Stimulated activated CD4-positive, alpha-beta T cell treated with anti-CD3 and anti-CD28 coated beads, Interleukin-4, amount 100 ng/mL, for 48 hours (primary cell): ENCODE measurements at regions not wholly inside any gene's neighbourhood (a gene's known extent, or its start where the extent isn't known, plus 50 kb on each side); places are given as distances from the start of the nearest gene placed in this dataset.

Experiments
- DNase-seq, 2 donors: peaks; one replicate each; pipeline ENCODE4 v3.0.0-alpha.2; 2020; ENCODE audit warnings: low read depth in 2 of 2

DNA sequence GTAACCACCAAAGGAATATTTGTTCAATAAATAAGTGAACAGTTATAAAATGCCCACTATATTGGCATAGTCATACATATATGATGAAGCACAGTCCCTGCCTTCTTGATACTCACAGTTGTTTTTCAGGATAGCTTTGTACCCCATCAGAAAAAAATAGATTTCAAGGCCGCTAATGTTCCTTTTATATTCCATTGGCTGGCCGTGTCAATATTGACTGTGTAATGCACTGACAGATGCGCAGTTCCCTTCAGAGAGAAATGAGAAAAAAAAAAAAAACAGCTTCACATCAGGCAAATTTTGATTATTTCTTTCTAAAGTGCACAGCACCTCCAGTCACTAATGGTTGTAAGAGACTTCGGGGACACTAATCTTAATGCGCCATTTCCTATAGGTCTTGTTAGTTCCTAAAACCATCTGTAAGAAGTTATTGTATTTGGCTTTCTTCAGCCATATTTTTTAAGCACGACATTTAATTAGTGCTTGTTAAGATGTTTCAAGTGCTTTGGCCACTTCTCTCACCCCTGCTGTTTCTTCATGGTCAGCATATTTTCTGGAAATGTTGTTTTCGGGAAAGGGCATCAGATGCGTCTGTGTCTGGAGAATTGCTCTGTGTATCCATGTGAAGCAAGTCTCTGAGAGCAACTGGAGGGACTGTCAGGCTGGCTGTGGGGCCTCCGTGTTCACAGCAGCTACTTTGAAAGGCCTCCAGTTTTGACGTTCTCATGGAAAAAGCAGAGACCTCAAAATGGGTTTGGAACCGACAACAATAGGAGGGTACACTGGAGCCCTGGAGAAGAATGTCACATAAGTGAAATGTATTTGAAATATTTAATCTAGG lies 378.3 kb downstream of the MTX2 start:
- no peak for DNase-seq

DNA sequence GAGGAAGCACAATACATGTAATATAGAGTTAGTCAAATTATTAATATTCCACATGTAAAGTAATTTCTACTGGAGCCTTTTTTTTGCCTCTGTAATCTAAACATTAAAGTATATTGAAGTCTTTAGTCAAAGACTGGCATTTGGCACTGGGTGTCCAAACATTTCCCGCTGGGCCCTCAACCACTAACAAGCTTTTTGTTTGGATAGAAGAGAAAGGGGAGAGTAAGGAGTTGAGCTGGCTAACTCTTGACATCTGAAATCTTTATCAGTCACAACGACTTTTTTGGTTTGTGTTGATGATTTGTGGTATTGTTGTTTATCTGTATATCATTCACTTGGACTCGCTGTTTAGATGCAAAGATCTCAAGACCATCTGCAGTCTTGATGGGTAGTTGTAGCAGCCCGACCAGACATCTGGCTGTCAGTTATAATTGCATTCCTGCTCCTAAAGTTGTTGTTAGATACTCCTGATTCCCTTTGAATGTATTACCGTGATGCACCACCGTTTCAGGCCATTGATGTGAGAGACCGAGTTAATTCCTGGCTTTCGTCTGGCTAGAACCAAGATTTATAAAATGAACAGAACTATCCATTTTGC lies 379.6 kb downstream of the MTX2 start:
- DNase-seq, result no peak

GRCh38 chr2:176650104-176650837 lies 381.0 kb downstream of the MTX2 start:
- no peak for DNase-seq

GRCh38 chr2:176650838-176651555 lies 381.8 kb downstream of the MTX2 start:
- DNase-seq, result no peak

DNA sequence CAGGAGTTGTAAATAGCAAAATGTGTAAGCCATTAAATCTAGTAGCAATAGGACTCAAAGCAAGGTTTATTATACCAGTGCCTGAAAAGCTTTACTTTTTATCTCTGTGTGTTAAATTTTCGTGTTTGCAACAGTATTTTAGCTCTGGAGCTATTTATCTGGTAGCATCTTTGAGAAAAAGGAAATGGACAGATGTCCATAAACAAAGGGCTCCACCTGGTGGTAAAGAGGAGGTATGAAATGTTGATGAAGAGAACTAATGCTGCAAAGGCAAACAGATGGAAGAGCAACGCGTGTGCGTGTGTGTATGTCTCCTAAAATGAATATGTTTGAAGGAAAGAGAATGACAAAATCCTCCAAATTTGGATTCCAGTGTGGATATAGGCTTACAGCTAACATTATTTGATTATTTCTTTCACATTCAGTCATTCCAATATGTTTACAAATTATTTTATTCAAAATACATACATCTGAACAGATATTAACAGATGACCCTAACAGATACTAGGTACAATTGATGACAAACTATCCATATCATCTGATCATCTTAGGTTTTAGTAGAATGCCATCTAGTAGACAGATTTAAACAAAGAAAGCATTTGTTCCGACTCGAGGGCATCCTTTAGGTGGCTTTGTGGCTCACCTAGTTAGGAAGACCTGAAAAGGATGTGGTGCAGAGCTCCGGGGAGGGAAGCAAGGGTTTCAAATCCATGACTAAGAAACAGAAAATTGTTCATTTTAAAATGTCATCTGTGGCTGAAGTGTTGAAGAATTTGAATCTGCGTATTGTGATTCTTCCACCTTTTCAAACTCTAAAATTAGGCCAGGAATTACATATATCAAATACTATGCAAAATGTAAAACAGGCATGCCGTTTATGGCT lies 383.3 kb downstream of the MTX2 start:
- DNase-seq, result no peak

DNA sequence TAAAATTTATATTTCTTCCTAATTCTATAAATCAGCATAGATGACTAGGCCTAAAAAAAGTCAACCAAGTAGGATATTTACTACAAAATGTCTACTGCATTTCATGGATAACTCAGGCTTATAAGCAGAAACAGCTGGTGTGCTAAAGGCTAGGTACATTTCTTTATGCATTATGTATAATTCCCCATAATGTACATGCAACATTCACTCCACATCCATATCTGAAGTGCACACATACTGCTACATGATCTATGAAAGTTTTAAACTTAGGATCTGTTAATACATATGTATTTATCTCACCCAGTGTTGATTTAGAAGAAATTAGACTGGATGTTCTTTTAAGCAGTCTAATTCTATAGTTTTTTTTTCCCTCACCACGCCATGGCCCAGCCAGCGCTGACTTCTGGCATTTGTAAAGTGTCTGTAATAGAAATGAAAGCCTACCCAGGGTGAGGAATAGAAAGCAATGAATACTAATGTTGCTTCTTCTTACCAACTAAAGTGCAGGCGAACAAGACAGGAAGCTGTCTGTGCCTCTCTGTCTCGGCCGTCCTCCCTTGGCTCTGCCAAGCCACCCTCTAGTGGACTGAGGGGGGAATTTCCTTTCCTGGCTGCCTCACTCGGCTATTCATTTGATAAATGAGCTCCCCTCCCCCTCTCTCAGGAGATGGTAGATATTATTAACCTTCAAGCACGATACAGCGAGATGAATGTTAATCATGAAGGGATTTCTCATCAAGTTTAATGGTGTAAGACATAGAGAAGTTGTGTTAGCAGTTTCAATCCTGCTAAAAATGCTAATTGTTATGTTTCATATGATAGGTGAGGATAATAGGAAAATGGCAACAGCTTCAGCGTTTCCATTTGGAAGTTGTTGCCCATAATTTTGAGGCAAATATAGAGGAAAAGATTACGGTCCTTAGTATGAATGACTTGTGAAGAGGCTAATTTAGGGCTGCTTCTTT lies 384.5 kb downstream of the MTX2 start:
- DNase-seq, result no peak

- no peak for DNase-seq
Measured at GRCh38 chr2:176656038-176656775, 387.0 kb downstream of the MTX2 start.

DNA sequence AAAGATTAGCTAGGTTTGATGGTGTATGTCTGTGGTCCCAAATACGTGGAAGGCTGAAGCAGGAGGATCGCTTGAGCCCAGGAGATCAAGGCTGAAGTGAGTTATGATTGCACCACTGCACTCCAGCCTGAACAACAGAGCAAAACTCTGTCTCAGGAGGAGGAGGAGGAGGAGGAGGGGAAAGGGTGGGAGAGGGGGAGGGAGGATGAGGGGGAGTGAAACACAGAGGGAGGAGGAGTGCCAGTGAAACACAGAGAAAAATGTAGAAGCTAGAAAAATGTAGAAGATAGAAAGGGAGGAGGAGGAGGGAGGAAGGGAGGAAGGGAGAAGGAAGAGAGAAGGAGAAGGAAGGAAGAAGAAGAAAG lies 387.5 kb downstream of the MTX2 start:
- no peak for DNase-seq

DNA sequence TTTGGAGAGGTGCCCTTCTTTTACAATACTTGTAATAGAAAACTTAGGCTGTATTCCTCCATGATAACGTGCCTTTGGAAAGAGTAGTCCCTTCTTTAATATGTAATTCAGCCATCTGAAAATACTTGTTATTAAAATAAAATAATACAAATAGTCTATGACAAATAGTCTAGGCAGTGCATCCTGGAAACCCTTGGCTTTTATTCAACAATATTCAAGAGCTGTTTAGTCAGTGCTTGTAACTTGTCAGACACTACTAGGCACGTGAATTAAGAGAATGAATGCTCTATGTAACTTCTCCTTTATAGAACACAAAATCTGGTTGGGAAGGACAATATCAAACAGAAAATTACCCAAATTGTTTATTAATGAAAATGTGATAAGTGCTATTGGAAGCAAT lies 388.2 kb downstream of the MTX2 start:
- no peak for DNase-seq

DNA sequence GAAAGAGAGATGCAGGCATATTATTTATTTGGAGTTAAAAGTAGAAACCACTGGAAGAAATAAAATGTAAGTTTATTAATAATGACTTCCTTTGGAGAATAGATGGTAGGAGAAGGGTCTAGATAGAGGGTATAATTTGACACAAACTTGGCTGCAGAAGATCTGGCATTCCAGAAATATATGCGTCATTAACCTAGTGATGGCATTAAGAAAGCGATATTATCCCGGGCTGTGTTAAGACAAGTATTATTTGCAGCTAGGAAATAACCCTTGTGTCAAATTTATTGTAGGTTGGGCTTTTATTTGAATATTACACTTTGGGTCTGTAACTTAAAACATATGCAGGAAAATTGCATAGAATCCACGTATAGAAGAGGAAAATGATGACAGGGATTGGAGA lies 389.5 kb downstream of the MTX2 start:
- DNase-seq, result no peak

DNA sequence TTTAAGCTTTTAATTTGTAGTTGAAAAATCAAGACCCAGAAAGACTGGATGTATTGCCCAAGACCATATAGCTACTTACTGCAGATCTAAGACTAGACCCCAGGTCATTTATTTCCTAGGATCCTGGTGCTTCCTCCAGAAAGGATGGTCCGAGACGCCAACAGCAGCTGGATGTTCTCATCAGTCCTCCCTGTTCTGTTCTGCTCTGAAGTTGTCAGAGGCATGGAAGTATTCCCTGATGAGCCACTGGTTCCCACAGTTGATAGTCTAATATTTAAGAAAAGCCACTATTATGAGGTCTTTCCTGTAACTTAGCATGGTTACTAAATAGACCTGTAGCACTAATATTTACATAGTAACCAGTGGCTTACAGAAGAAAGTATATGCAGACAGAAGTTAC lies 393.5 kb downstream of the MTX2 start:
- DNase-seq, result no peak

GRCh38 chr2:176664478-176664877 lies 395.2 kb downstream of the MTX2 start:
- no peak for DNase-seq

DNA sequence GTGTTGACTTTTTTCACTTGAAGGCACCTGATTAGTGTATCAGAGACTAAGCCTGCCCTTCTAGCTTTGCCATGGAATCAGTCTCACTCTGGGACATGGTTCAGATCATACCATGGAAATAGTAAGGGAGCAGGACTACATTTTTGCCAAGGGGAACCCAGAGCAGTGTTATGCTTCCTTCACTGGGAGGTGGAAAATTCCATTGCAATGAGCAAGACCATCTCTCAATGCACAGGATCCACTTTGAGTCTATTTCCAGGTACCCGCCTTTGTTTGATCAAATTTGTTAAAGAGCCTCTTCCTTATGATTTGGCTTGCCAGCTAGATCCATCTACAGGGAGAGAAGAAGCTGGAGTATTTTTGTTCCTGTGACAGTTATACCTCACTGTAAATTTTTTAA lies 395.8 kb downstream of the MTX2 start:
- DNase-seq, result no peak

- no peak for DNase-seq
Measured at GRCh38 chr2:176668912-176669311, 399.7 kb downstream of the MTX2 start.

- DNase-seq, result no peak
Measured at GRCh38 chr2:176669398-176670174, 400.3 kb downstream of the MTX2 start.

DNA sequence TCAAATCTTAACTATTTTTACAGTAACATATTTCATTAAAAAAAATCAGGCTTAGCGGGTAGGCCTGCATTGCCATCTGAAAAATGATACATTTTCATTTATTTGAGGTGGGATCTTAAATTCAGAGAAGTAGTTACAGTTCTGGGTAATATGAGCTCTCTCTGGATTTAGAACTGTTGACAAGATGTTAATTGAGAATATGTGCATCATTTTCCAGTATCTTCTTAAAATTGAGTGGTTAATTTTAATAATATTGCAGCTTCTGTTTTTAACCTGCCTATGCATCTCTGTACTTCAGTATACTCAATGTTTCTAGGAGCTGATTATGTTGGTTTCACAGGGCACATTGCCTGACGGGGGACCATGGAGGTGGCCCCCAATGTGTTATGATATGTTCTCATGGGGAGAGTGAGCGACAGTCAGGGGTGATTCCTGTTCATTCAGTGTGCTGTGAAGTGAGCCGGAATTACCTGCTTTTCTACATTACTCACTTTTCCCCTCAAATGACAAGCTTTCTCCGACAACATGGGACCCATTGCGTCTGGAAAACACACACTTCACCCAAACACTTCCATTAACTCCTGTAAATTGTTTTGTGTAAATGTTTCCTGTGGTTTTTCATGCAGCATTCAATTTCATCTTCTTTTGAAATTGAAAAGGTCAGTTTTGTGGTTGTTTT lies 406.2 kb downstream of the MTX2 start:
- DNase-seq, result no peak

- DNase-seq, result no peak
Measured at GRCh38 chr2:176677746-176678265, 408.6 kb downstream of the MTX2 start.

GRCh38 chr2:176678571-176678970 lies 409.3 kb downstream of the MTX2 start:
- no peak for DNase-seq
